Transverse colon (tissue), 3 donors: ENCODE measurements at regions not wholly inside any gene's neighbourhood (a gene's known extent, or its start where the extent isn't known, plus 50 kb on each side); places are given as distances from the start of the nearest gene placed in this dataset.

Experiments used
- CTCF ChIP-seq, 5 experiments: fragments of 200-600 bp in 3 of 5; fragments of 450-650 bp in 2 of 5; sonication (generic) in 3 of 5; IDR thresholded peaks; 1 replicate in 2 of 5; 2 replicates in 3 of 5; pipeline ENCODE4 v1.5.1; 2016 to 2017; ENCODE audit warnings: antibody characterized with exemption in 5 of 5, inconsistent platforms in 3 of 5, mild to moderate bottlenecking in 2 of 5, moderate library complexity in 1 of 5
- EP300 ChIP-seq: sonication (generic); formaldehyde crosslinking; IDR thresholded peaks from one replicate; pipeline ENCODE4 v1.6.1; 2017; ENCODE audit warnings: antibody characterized with exemption, low read depth

GRCh38 chr2:180159921-180160320 is 152.8 kb upstream of the CWC22 start:
- TF ChIP-seq EP300 (no peak), CTCF (IDR thresholded peaks at IDR 0.05) (no peak)
